ENCODE measurements at regions not wholly inside any gene's neighbourhood (a gene's known extent, or its start where the extent isn't known, plus 50 kb on each side); places are given as distances from the start of the nearest gene placed in this dataset.

DNA sequence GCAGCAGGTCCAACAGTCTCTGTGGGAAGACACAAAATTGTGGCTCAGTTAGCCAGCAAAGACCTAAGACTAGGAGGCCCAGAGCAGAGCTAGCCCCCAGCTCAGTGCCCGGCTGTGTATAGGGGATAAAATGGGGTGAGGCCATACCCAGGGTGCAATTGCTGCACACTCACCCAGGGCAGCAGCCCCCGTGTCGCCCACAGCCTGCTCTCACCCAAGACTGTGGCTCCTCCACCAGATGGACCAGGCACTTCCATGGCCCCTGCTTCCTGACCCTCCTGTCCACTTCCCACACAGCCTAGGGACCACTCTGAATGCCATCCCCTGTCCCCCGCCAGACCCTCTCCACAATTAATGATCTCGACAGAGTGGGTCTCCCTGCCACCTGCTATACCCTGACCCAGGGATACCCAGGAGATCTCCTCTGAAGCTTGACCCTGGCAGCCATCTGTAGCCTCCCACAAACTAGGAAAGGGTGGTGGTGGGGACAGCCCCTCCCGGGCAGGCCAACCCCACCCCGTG is 85.7 kb downstream of the HS1BP3 start:
- Mint-ChIP-seq H3K27ac (no peak overlapping the region), H3K27me3 (peaks cover 0 to 16% of the 10 kb centered on the region in 2 donors), H3K36me3 (no peaks in the 10 kb centered on the region), H3K4me1 (peaks cover 0 to 14% of the 10 kb centered on the region in 2 donors), H3K4me3 (no peak overlapping the region), H3K9me3 (no peaks in the 10 kb centered on the region)
- ATAC-seq (replicated peaks) (peak in 1 of 2 donors; percentile 22), DNase-seq (no peak)

DNA sequence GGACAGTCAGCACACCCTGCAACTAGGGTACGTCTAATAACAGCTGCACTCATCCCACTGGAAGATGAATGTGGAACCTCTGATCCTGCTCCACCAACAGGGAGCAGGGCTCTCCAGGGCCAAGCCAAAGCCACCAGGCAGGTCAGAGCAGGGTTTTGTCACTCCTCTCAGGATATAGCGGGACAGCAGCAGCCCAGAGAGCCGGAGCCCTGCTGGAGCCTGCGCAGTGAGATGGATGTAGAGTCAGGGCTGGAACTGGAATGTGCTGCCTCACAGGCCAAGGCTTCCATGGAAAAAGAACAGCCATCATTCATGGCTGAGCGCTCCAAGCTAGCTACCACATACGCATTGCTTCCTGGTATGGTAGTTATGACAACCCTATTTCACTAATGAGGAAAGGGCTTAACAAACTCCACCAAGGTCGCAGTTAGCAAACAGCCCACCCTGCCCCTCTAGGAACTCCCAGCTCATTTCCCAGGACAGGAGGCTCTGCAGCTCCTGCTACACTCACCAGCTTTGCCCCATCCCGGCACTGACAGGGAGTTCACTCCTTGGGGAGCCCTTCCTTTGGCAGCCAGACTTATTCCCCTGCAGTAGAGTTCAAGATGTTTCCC is 85.2 kb downstream of the HS1BP3 start:
- no peak for ATAC-seq (replicated peaks)

DNA sequence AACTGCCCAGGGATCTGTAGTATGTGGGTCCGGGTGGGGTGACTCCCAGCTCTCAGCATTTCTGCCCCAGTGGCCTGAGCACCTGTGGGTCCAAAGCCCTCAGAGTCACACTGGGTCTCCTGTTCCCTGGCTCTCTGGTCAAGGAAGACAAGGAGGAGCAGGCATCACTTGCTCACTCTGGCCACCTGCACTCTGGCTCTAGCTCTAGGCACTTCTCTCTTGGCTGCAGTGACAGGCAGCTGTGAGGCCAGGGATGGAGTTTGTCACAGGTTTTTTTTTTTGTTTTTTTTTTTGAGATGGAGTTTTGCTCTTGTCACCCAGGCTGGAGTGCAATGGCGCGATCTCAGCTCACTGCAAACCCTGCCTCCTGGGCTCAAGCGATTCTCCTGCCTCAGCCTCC is 84.6 kb downstream of the HS1BP3 start:
- Mint-ChIP-seq H3K36me3 (no peaks in the 10 kb centered on the region), H3K27me3 (peaks cover 0 to 11% of the 10 kb centered on the region in 2 donors), H3K27ac (no peak overlapping the region), H3K4me1 (peaks cover 0 to 12% of the 10 kb centered on the region in 2 donors), H3K9me3 (no peaks in the 10 kb centered on the region), H3K4me3 (no peak overlapping the region)
- ATAC-seq (replicated peaks) (no peak), DNase-seq (no peak)

More for the DNA sequence above, 85.2 kb downstream of the HS1BP3 start:
- Mint-ChIP-seq H3K36me3 (no peaks in the 10 kb centered on the region), H3K4me1 (peaks cover 0 to 12% of the 10 kb centered on the region in 2 donors), H3K27me3 (peaks cover 0 to 11% of the 10 kb centered on the region in 2 donors), H3K9me3 (no peaks in the 10 kb centered on the region), H3K4me3 (no peak overlapping the region), H3K27ac (no peak overlapping the region)
- DNase-seq = no peak

DNA sequence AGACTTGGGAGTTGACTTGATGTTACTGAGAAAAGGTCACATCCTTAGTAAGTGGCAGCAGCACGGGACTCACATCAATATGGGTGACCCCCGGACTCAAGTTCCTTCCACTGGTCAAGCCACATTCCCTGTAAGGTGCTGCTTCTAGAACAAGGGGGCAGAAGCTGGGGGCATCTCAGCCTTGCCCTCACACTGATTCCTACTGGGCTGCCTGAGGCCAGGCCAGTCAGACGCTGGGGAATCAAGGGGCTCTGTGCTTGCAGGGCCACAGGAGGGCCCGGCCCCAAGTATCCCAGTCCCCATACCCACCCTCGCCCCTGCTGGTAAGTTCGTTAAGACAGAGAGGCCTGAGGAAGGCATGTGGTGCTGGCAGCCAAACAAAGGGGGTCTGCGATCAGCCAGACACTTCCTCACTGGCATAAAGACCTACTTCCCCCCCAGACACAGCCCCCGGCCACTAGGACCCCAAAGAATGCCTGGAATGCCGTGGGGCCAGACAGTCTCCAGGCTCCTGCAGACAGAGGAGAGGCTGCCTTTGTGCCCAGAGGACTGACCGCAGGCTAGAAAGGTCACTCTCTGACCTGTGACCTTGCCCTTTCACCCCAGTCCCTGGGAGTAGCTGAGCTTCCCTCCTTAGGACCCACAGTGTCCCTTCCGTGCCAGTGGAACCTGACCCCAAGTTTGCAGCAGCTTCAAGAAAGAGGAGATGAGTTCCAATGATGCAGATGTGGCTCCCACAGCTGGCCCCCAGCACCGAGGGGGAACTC is 83.6 kb downstream of the HS1BP3 start:
- H3K27ac Mint-ChIP-seq = no peak overlapping the region
- H3K9me3 Mint-ChIP-seq = no peaks in the 10 kb centered on the region
- no peak for DNase-seq
- no peaks in the 10 kb centered on the region for H3K36me3 Mint-ChIP-seq
- H3K27me3 Mint-ChIP-seq = peaks cover 0 to 11% of the 10 kb centered on the region in 2 donors
- H3K4me3 Mint-ChIP-seq = no peak overlapping the region
- no peak for ATAC-seq (replicated peaks)
- H3K4me1 Mint-ChIP-seq = peaks cover 0 to 13% of the 10 kb centered on the region in 2 donors

All from stimulated activated naive B cell treated with anti-CD40 and anti-IgM and Interleukin-4, amounts not matched to agents 10 μg/mL and 1 μg/mL and 100 μg/mL, for 72 hours (primary cell).